Gastroesophageal sphincter (tissue), 4 donors: ENCODE measurements at regions not wholly inside any gene's neighbourhood (a gene's known extent, or its start where the extent isn't known, plus 50 kb on each side); places are given as distances from the start of the nearest gene placed in this dataset.

Experiments
- ATAC-seq: fragments of 150-250 bp; one replicate; pipeline ENCODE4 v1.9.1; 2016; ENCODE audit warnings: mild to moderate bottlenecking, moderate library complexity
- H3K27ac ChIP-seq, 4 donors: fragments of 200-600 bp; sonication (generic) in 3 of 4; 1 replicate in 3 of 4; 2 replicates in 1 of 4; pipeline ENCODE4 v1.5.1; 2016 to 2019
- H3K27me3 ChIP-seq: fragments of 200-600 bp; sonication (generic); one replicate; pipeline ENCODE4 v1.5.1; 2019
- H3K36me3 ChIP-seq, 2 donors: fragments of 200-600 bp; sonication (generic); one replicate each; pipeline ENCODE4 v1.5.1; 2019; ENCODE audit warnings: control low read depth in 1 of 2
- H3K4me1 ChIP-seq, 3 donors: fragments of 200-600 bp; sonication (generic); 1 replicate in 2 of 3; 2 replicates in 1 of 3; pipeline ENCODE4 v1.5.1; 2016 to 2019; ENCODE audit warnings: control low read depth in 2 of 3
- H3K4me3 ChIP-seq, 2 donors: fragments of 200-600 bp; sonication (generic); one replicate each; pipeline ENCODE4 v1.5.1; 2019; ENCODE audit warnings: mild to moderate bottlenecking in 1 of 2, moderate library complexity in 1 of 2
- H3K9me3 ChIP-seq, 3 donors: fragments of 200-600 bp; sonication (generic); one replicate each; pipeline ENCODE4 v1.5.1; 2017 to 2019; ENCODE audit warnings: control low read depth in 2 of 3
- EP300 ChIP-seq: sonication (generic); formaldehyde crosslinking; IDR thresholded peaks from one replicate; pipeline ENCODE4 v1.6.1; 2017; ENCODE audit warnings: antibody characterized with exemption, mild to moderate bottlenecking
- POLR2A ChIP-seq, 2 donors: fragments of 450-650 bp; IDR thresholded peaks; one replicate each; pipeline ENCODE4 v1.6.1; 2017; ENCODE audit warnings: antibody characterized with exemption in 2 of 2, mild to moderate bottlenecking in 2 of 2, moderate library complexity in 1 of 2
- POLR2AphosphoS5 ChIP-seq: sonication (generic); formaldehyde crosslinking; IDR thresholded peaks from one replicate; pipeline ENCODE4 v1.6.1; 2017; ENCODE audit warnings: antibody characterized with exemption
- WGBS, 2 donors: methylation state at CpG; one replicate each; pipeline ENCODE4 v1.1.5; 2018; ENCODE audit warnings: low coverage in 1 of 2; 5-methylcytosine and 5-hydroxymethylcytosine counted together
- TF ChIP-seq, protein P1 (sequence below), 4 experiments: fragments of 200-600 bp in 2 of 4; fragments of 450-650 bp in 2 of 4; sonication (generic) in 1 of 4; IDR thresholded peaks; one replicate each; pipeline ENCODE4 v1.5.1; 2017 to 2019; ENCODE audit warnings: antibody characterized with exemption in 4 of 4, mild to moderate bottlenecking in 2 of 4, moderate library complexity in 2 of 4

DNA sequence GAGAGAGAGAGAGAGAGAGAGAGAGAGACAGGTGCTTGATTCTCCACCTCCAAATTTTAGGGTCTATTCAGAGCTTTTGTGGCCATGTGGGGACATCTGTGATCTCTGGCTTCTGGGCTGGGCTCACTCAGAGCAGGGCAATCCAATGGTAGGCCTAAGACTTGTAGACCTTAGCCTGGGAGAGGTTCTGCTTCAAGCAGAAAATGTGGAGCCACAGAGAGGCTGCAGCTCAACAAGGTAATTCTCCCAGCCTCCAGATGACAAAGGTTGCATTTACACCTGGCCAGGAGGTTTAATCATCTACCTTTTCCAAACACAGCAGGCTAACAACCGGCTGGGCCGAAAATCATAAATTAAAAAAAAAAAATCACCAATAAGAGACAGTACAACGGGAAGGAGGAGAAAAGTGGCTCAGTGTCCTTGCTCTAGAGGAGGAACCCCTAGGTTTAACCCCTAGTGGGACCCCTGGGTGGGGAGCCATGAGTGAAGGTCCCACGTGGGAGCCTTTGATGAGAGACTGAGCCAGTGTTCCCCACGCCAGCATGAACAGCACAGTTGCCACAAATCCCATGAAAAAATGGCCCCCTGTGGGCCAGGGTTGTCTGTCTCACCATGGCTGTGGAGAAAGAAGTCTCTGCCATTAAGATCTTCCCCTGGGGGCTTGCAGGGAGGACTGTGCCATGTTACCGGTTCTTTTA lies 124.0 kb upstream of the GATA6 start:
- Histone ChIP-seq H3K27ac (no peak overlapping the region), H3K4me1 (no peaks in the 10 kb centered on the region), H3K4me3 (no peak overlapping the region), H3K9me3 (no peaks in the 10 kb centered on the region), H3K27me3 (peaks cover 5% of the 10 kb centered on the region), H3K36me3 (no peaks in the 10 kb centered on the region)
- TF ChIP-seq, protein P1, sequence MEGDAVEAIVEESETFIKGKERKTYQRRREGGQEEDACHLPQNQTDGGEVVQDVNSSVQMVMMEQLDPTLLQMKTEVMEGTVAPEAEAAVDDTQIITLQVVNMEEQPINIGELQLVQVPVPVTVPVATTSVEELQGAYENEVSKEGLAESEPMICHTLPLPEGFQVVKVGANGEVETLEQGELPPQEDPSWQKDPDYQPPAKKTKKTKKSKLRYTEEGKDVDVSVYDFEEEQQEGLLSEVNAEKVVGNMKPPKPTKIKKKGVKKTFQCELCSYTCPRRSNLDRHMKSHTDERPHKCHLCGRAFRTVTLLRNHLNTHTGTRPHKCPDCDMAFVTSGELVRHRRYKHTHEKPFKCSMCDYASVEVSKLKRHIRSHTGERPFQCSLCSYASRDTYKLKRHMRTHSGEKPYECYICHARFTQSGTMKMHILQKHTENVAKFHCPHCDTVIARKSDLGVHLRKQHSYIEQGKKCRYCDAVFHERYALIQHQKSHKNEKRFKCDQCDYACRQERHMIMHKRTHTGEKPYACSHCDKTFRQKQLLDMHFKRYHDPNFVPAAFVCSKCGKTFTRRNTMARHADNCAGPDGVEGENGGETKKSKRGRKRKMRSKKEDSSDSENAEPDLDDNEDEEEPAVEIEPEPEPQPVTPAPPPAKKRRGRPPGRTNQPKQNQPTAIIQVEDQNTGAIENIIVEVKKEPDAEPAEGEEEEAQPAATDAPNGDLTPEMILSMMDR (IDR thresholded peaks at IDR 0.05): no peak
- TF ChIP-seq EP300: no peak
- TF ChIP-seq POLR2AphosphoS5: no peak
- TF ChIP-seq POLR2A (IDR thresholded peaks at IDR 0.05): no peak
- ATAC-seq: no peak
- 86% methylated on average over 5 of the region's 6 CpGs; no CpG with 5 or more reads in 1 of the 2 donors for WGBS, 2 donors

DNA sequence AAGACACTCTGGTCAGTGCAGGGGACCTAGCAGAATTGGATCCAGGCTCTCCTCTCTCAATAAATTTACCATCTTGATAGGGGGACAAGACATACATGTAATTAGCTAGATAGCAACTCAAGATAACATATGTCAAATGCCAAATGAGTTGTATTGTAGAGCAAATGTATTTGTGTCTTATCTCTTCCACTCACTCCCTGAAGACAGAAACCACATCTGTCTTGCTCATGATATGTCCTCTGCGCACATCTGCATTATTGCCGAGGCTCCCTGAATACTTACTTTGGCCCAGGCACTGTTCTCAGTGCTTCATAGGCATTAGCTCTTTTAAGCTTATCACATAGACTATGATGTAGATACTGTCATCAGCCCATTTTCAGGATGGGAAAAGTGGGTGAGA lies 122.9 kb upstream of the GATA6 start:
- H3K27ac ChIP-seq: no peak overlapping the region
- ATAC-seq: no peak
- no peaks in the 10 kb centered on the region for H3K27me3 ChIP-seq
- no peaks in the 10 kb centered on the region for H3K9me3 ChIP-seq
- H3K36me3 ChIP-seq: no peaks in the 10 kb centered on the region
- no peak for TF ChIP-seq POLR2AphosphoS5
- TF ChIP-seq, protein P1 (IDR thresholded peaks at IDR 0.05): no peak
- no peak for TF ChIP-seq POLR2A (IDR thresholded peaks at IDR 0.05)
- no peak for TF ChIP-seq EP300
- 79 to 100% methylated on average over 2 of the region's 2 CpGs for WGBS, 2 donors
- no peaks in the 10 kb centered on the region for H3K4me1 ChIP-seq
- H3K4me3 ChIP-seq: no peak overlapping the region

DNA sequence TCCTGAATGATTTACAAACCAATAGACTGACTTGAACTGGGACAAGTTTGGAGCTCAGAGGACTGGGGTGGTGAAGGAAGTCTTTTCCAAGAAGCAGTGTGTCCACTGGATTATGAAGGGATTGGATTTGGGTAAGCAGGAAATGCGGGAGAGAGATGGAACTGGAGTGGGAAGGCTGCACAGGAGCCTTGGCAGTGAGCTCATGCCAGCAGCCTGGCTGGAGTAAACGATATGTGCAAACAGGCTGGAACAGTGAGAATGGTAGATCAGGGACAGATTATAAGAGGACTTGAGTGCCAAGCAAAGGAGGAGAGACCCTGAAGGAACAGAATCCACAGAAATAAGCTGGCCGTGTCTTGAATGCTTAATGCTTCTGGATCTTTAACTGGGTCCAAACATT lies 121.9 kb upstream of the GATA6 start:
- TF ChIP-seq POLR2AphosphoS5: no peak
- Histone ChIP-seq H3K27me3 (no peaks in the 10 kb centered on the region), H3K4me1 (no peaks in the 10 kb centered on the region), H3K36me3 (no peaks in the 10 kb centered on the region), H3K27ac (no peak overlapping the region), H3K4me3 (no peak overlapping the region), H3K9me3 (no peaks in the 10 kb centered on the region)
- ATAC-seq: no peak
- WGBS, 2 donors: 59 to 95% methylated on average over 3 of the region's 3 CpGs

DNA sequence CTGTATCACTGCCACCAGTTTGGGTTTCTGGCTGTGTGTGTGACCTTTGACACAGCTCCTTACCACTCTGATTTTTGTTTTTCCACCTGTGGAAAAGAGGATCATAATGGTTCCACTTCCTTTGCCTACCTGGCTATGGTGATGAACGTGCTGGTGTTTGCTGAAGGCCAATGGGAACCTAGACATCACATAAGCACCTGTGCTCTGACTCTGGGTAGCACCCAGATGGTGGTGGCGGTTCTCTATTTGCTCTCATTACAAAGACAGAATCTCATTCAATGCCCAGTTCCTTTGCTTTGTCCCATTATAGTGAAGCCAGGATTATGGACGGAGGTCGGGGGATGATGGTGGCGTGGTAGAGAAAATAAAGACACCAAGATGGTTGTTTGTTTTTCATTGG lies 121.2 kb upstream of the GATA6 start:
- no peak overlapping the region for H3K27ac ChIP-seq
- no peaks in the 10 kb centered on the region for H3K36me3 ChIP-seq
- no peak for ATAC-seq
- WGBS, 2 donors: 98% methylated on average over 5 of the region's 5 CpGs; no CpG with 5 or more reads in 1 of the 2 donors
- TF ChIP-seq, protein P1 (IDR thresholded peaks at IDR 0.05): no peak
- TF ChIP-seq POLR2A (IDR thresholded peaks at IDR 0.05): no peak
- TF ChIP-seq POLR2AphosphoS5: no peak
- TF ChIP-seq EP300: no peak
- H3K27me3 ChIP-seq: no peaks in the 10 kb centered on the region
- no peak overlapping the region for H3K4me3 ChIP-seq
- no peaks in the 10 kb centered on the region for H3K4me1 ChIP-seq
- H3K9me3 ChIP-seq: no peaks in the 10 kb centered on the region

DNA sequence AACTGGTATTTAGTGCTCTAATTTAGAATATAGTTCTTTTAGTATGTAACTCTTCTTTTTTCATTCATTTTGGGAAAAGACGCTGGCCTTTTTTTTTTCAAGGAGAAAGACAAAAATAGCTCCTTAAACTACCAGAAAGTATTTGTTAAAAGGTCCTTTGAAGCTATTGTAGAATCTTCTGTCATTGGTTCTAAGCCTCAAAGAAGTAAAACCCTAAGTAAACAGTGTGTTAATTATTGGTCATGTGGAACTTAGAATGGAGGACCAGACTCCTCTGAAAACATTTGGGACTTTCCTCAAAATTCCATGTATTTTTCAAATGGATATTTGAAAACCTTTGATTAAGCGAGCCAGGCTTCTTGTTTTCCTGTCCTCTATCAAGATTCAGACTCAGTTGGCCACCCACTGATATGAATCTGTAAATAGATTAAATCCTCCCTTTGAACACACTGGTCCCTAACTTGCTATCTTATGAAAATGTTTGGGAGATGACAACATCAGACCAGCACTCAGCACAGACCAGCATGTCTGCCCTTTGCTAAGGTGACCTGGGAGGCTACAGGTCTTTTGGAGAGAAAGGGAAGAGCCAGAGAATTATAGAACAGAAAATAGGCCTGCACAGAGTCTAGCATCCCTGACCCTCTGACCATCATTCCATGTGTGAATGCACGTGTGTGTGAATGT lies 120.3 kb upstream of the GATA6 start:
- no peak for ATAC-seq
- Histone ChIP-seq H3K36me3 (no peaks in the 10 kb centered on the region), H3K4me3 (no peak overlapping the region), H3K4me1 (no peaks in the 10 kb centered on the region), H3K9me3 (peaks cover 0 to 8% (median 0%) of the 10 kb centered on the region in 3 donors), H3K27ac (no peak overlapping the region), H3K27me3 (no peaks in the 10 kb centered on the region)
- WGBS, 2 donors: 75 to 89% methylated on average over 3 of the region's 3 CpGs
- TF ChIP-seq, protein P1 (IDR thresholded peaks at IDR 0.05): no peak
- no peak for TF ChIP-seq POLR2AphosphoS5
- TF ChIP-seq EP300: no peak
- TF ChIP-seq POLR2A (IDR thresholded peaks at IDR 0.05): no peak
